ENCODE measurements at regions not wholly inside any gene's neighbourhood (a gene's known extent, or its start where the extent isn't known, plus 50 kb on each side); places are given as distances from the start of the nearest gene placed in this dataset.

DNA sequence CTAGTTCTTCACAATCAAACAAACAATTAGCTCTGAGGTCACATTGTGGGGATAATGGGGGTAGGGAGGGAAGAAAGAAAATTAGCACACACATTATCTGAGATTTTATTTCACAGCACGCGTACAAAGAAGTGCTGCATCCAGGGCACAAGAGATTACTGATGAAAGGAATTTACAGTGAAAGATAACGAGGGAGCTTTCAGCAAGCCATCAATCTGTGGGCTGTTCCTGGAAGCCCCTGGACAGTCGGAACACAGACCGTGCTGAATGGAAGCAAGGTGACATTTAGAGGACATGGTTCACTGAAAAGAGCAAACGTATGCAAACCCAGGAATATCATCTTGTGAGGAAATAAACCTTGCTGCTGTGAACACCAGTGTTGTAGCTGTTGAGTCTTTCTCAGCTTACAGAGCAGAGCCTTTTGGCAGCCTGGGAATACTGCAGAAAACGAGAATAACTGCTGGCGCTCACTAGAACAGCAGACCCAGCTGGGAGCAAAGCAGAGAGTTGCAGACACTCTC, 63.2 kb downstream of the SCG2 start:
- TF ChIP-seq, protein P1, sequence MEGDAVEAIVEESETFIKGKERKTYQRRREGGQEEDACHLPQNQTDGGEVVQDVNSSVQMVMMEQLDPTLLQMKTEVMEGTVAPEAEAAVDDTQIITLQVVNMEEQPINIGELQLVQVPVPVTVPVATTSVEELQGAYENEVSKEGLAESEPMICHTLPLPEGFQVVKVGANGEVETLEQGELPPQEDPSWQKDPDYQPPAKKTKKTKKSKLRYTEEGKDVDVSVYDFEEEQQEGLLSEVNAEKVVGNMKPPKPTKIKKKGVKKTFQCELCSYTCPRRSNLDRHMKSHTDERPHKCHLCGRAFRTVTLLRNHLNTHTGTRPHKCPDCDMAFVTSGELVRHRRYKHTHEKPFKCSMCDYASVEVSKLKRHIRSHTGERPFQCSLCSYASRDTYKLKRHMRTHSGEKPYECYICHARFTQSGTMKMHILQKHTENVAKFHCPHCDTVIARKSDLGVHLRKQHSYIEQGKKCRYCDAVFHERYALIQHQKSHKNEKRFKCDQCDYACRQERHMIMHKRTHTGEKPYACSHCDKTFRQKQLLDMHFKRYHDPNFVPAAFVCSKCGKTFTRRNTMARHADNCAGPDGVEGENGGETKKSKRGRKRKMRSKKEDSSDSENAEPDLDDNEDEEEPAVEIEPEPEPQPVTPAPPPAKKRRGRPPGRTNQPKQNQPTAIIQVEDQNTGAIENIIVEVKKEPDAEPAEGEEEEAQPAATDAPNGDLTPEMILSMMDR (IDR thresholded peaks at IDR 0.05), result no peak
- TF ChIP-seq POLR2A (IDR thresholded peaks at IDR 0.05), result no peak
